ENCODE measurements at regions not wholly inside any gene's neighbourhood (a gene's known extent, or its start where the extent isn't known, plus 50 kb on each side); places are given as distances from the start of the nearest gene placed in this dataset.

DNA sequence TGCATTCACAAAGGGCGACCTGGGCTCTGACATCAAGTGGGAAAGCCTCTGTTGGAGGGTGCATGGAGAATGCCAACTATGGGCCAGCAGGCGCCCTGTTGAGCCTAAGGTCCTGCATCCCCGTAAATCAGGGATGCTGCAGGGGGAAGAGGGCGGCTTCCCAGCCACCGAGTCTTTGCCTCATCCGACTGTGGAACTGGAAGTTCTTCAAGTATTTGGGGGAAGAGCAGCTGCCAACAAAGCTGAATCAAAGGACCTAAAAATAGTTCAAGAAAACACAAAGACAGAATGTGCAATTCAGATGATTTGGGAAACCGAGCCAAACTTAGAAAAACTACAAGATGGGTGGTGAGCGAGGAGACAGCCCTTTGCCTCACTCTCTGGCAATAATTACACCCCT is 281.1 kb upstream of the MGAT5 start:
- Histone ChIP-seq H3K4me2 (ENCODE audit: low read length) (no peak overlapping the region), H3K27me3 (ENCODE audit: insufficient read depth, low read depth, low read length) (no peaks in the 10 kb centered on the region), H3K9me2 (ENCODE audit: insufficient read depth, low read length) (no peaks in the 10 kb centered on the region), H3K27ac (ENCODE audit: low read length) (no peak overlapping the region), H3K79me2 (replicated peaks; ENCODE audit: insufficient read depth, low read length) (no peaks in the 10 kb centered on the region), H4K20me1 (ENCODE audit: insufficient read depth) (no peaks in the 10 kb centered on the region), H3K36me3 (ENCODE audit: insufficient read depth, low read length) (no peaks in the 10 kb centered on the region), H3K9ac (ENCODE audit: low read length) (no peak overlapping the region), H3K4me3 (ENCODE audit: low read length) (no peak overlapping the region), H2AFZ (ENCODE audit: low read depth, low read length) (no peak overlapping the region), H3F3A (ENCODE audit: insufficient read depth, low read length, poor library complexity, severe bottlenecking) (no peaks in the 10 kb centered on the region), H3K9me3 (ENCODE audit: low read length) (no peaks in the 10 kb centered on the region)
- TF ChIP-seq MXI1 (conservative IDR thresholded peaks at IDR 0.05; ENCODE audit: poor library complexity, severe bottlenecking) = no peak

DNA sequence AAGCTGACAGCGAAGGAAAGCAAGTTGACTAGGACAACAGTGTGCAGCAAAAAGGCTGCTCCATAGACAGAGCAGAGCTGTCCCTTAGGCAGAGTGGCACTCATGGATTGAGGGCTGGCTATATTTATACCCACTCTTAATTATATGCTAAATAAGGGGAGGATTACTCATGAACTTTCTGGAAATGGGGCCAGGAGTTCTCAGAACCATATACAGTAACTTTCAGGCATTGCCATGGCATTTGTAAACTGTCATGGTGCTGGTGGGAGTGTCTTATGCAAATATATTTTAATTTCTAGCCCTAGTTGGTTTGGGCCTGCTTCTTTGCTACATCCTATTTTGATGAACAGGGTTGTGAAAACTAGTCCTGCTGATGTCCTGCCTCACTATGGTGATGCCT is 279.5 kb upstream of the MGAT5 start:
- Histone ChIP-seq H3K9ac (ENCODE audit: low read length) (no peak overlapping the region), H3K36me3 (ENCODE audit: insufficient read depth, low read length) (no peaks in the 10 kb centered on the region), H3K9me3 (ENCODE audit: low read length) (no peaks in the 10 kb centered on the region), H3K9me2 (ENCODE audit: insufficient read depth, low read length) (no peaks in the 10 kb centered on the region), H3K4me3 (ENCODE audit: low read length) (no peak overlapping the region), H3F3A (ENCODE audit: insufficient read depth, low read length, poor library complexity, severe bottlenecking) (no peaks in the 10 kb centered on the region), H3K4me2 (ENCODE audit: low read length) (no peak overlapping the region), H3K27ac (ENCODE audit: low read length) (no peak overlapping the region), H3K79me2 (replicated peaks; ENCODE audit: insufficient read depth, low read length) (no peaks in the 10 kb centered on the region), H2AFZ (ENCODE audit: low read depth, low read length) (no peak overlapping the region), H3K27me3 (ENCODE audit: insufficient read depth, low read depth, low read length) (no peaks in the 10 kb centered on the region), H4K20me1 (ENCODE audit: insufficient read depth) (no peaks in the 10 kb centered on the region)
- TF ChIP-seq, protein P1, sequence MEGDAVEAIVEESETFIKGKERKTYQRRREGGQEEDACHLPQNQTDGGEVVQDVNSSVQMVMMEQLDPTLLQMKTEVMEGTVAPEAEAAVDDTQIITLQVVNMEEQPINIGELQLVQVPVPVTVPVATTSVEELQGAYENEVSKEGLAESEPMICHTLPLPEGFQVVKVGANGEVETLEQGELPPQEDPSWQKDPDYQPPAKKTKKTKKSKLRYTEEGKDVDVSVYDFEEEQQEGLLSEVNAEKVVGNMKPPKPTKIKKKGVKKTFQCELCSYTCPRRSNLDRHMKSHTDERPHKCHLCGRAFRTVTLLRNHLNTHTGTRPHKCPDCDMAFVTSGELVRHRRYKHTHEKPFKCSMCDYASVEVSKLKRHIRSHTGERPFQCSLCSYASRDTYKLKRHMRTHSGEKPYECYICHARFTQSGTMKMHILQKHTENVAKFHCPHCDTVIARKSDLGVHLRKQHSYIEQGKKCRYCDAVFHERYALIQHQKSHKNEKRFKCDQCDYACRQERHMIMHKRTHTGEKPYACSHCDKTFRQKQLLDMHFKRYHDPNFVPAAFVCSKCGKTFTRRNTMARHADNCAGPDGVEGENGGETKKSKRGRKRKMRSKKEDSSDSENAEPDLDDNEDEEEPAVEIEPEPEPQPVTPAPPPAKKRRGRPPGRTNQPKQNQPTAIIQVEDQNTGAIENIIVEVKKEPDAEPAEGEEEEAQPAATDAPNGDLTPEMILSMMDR (IDR thresholded peaks at IDR 0.05; ENCODE audit: poor library complexity, severe bottlenecking) = no peak
- TF ChIP-seq EP300 (conservative IDR thresholded peaks at IDR 0.05; ENCODE audit: poor library complexity, severe bottlenecking) (no peak), POLR2AphosphoS5 (IDR thresholded peaks at IDR 0.05) (no peak), MXI1 (conservative IDR thresholded peaks at IDR 0.05; ENCODE audit: poor library complexity, severe bottlenecking) (no peak), SMC3 (conservative IDR thresholded peaks at IDR 0.05; ENCODE audit: poor library complexity) (no peak), TAF1 (IDR thresholded peaks at IDR 0.05; ENCODE audit: low read depth) (no peak), EZH2 (IDR thresholded peaks at IDR 0.05; ENCODE audit: borderline replicate concordance, insufficient read depth, low read length, poor library complexity, severe bottlenecking) (no peak), RAD21 (conservative IDR thresholded peaks at IDR 0.05) (no peak)
- TF ChIP-seq, protein P2, sequence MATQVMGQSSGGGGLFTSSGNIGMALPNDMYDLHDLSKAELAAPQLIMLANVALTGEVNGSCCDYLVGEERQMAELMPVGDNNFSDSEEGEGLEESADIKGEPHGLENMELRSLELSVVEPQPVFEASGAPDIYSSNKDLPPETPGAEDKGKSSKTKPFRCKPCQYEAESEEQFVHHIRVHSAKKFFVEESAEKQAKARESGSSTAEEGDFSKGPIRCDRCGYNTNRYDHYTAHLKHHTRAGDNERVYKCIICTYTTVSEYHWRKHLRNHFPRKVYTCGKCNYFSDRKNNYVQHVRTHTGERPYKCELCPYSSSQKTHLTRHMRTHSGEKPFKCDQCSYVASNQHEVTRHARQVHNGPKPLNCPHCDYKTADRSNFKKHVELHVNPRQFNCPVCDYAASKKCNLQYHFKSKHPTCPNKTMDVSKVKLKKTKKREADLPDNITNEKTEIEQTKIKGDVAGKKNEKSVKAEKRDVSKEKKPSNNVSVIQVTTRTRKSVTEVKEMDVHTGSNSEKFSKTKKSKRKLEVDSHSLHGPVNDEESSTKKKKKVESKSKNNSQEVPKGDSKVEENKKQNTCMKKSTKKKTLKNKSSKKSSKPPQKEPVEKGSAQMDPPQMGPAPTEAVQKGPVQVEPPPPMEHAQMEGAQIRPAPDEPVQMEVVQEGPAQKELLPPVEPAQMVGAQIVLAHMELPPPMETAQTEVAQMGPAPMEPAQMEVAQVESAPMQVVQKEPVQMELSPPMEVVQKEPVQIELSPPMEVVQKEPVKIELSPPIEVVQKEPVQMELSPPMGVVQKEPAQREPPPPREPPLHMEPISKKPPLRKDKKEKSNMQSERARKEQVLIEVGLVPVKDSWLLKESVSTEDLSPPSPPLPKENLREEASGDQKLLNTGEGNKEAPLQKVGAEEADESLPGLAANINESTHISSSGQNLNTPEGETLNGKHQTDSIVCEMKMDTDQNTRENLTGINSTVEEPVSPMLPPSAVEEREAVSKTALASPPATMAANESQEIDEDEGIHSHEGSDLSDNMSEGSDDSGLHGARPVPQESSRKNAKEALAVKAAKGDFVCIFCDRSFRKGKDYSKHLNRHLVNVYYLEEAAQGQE (IDR thresholded peaks at IDR 0.05; ENCODE audit: borderline replicate concordance) = no peak

DNA sequence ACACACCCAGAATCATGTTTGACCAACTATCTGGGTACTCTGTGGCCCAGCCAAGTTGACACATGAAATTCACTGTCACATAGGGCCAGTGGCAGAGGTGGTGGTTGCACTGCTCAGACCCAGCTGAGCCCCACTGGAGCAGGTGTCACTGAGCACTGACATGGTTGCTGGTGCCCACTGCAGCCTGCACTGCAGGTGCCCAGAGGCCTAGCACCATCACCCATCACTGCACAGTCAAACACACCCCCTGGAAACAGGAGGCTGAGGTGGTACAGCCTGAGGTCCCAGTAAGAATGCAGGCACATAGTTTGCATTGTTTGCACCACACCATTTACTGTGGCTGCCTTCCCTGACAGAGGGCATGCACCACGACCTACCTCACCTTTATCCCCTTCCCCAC is 278.7 kb upstream of the MGAT5 start:
- H3K9me2 ChIP-seq (ENCODE audit: insufficient read depth, low read length) = no peaks in the 10 kb centered on the region
- no peaks in the 10 kb centered on the region for H3K9me3 ChIP-seq (ENCODE audit: low read length)
- no peaks in the 10 kb centered on the region for H3K79me2 ChIP-seq (replicated peaks; ENCODE audit: insufficient read depth, low read length)
- H3K4me2 ChIP-seq (ENCODE audit: low read length) = no peak overlapping the region
- H3F3A ChIP-seq (ENCODE audit: insufficient read depth, low read length, poor library complexity, severe bottlenecking) = no peaks in the 10 kb centered on the region
- TF ChIP-seq EP300 (conservative IDR thresholded peaks at IDR 0.05; ENCODE audit: poor library complexity, severe bottlenecking) (no peak), TAF1 (IDR thresholded peaks at IDR 0.05; ENCODE audit: low read depth) (no peak), MXI1 (conservative IDR thresholded peaks at IDR 0.05; ENCODE audit: poor library complexity, severe bottlenecking) (no peak)
- TF ChIP-seq, protein P1 (IDR thresholded peaks at IDR 0.05; ENCODE audit: poor library complexity, severe bottlenecking) = no peak
- H3K27me3 ChIP-seq (ENCODE audit: insufficient read depth, low read depth, low read length) = no peaks in the 10 kb centered on the region
- no peaks in the 10 kb centered on the region for H3K36me3 ChIP-seq (ENCODE audit: insufficient read depth, low read length)
- no peak overlapping the region for H2AFZ ChIP-seq (ENCODE audit: low read depth, low read length)
- no peak overlapping the region for H3K27ac ChIP-seq (ENCODE audit: low read length)
- H3K4me3 ChIP-seq (ENCODE audit: low read length) = no peak overlapping the region
- no peaks in the 10 kb centered on the region for H4K20me1 ChIP-seq (ENCODE audit: insufficient read depth)
- H3K9ac ChIP-seq (ENCODE audit: low read length) = no peak overlapping the region
